Activated B cell treated with CpG ODN at 0.5 μM for 24 hours (primary cell): ENCODE measurements at regions not wholly inside any gene's neighbourhood (a gene's known extent, or its start where the extent isn't known, plus 50 kb on each side); places are given as distances from the start of the nearest gene placed in this dataset.

ENCODE experiments used
- ATAC-seq: fragments of 200-7000 bp; cut with Tn5 transposase; one replicate; pipeline ENCODE4 v1.10.0; 2021; ENCODE audit warnings: low read depth, mild to moderate bottlenecking, moderate library complexity
- CTCF ChIA-PET: fragments of 350-600 bp; sonication (Branson Sonifier 250); formaldehyde crosslinking; loops from one replicate; lab custom pipeline; 2021; ENCODE audit warnings: antibody characterized with exemption; lab: Charles Lee
- POLR2A ChIA-PET: fragments of 350-600 bp; sonication (Branson Sonifier 250); formaldehyde crosslinking; loops from one replicate; lab custom pipeline; 2021; ENCODE audit warnings: antibody characterized with exemption; lab: Charles Lee
- DNase-seq: peaks from one replicate; pipeline ENCODE4 v3.0.0; 2022
- H3K27ac Mint-ChIP-seq: one replicate; pipeline ENCODE4 v1.8.0; 2020; ENCODE audit warnings: mixed read lengths
- H3K27me3 Mint-ChIP-seq: one replicate; pipeline ENCODE4 v1.8.0; 2021; ENCODE audit warnings: mixed read lengths
- H3K36me3 Mint-ChIP-seq: one replicate; pipeline ENCODE4 v1.8.0; 2021; ENCODE audit warnings: low read depth, mixed read lengths
- H3K4me1 Mint-ChIP-seq: one replicate; pipeline ENCODE4 v1.8.0; 2021; ENCODE audit warnings: mixed read lengths
- H3K4me3 Mint-ChIP-seq: one replicate; pipeline ENCODE4 v1.8.0; 2020; ENCODE audit warnings: mild to moderate bottlenecking, mixed read lengths
- H3K9me3 Mint-ChIP-seq: one replicate; pipeline ENCODE4 v1.8.0; 2020; ENCODE audit warnings: mixed read lengths
- intact Hi-C: fragments of 100-400 bp; cut with micrococcal nuclease; formaldehyde crosslinking; loops from one replicate; pipeline ENCODE4 v1.15.1; 2024
- TF ChIP-seq, protein P1 (sequence below): fragments of 200-600 bp; IDR thresholded peaks from one replicate; pipeline ENCODE4 v1.8.0; 2022; ENCODE audit warnings: antibody characterized with exemption, mild to moderate bottlenecking

DNA sequence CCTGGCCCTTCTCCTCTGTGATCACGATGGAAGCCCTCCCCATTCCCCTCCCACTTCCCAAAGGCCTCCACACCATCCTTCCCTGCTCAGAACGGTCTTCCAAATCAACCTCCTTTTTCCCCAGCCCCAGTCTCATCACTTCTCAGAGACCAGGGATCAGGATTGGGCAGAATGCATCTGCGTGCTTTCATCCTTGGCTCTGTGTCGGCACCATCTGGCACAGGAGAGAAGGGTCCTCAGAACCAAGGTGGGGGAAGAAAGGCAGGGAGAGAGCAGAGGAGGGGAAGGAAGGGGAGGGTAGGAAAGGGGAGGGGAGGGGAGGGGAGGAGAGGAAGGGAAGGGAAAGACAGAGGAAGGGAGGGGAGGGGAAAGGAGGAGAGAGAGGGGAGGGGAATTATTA is 52.4 kb upstream of the FICD start:
- intact Hi-C loops = no loop called here
- no peak overlapping the region for H3K27ac Mint-ChIP-seq
- H3K9me3 Mint-ChIP-seq = no peaks in the 10 kb centered on the region
- H3K4me1 Mint-ChIP-seq = no peaks in the 10 kb centered on the region
- TF ChIP-seq, protein P1, sequence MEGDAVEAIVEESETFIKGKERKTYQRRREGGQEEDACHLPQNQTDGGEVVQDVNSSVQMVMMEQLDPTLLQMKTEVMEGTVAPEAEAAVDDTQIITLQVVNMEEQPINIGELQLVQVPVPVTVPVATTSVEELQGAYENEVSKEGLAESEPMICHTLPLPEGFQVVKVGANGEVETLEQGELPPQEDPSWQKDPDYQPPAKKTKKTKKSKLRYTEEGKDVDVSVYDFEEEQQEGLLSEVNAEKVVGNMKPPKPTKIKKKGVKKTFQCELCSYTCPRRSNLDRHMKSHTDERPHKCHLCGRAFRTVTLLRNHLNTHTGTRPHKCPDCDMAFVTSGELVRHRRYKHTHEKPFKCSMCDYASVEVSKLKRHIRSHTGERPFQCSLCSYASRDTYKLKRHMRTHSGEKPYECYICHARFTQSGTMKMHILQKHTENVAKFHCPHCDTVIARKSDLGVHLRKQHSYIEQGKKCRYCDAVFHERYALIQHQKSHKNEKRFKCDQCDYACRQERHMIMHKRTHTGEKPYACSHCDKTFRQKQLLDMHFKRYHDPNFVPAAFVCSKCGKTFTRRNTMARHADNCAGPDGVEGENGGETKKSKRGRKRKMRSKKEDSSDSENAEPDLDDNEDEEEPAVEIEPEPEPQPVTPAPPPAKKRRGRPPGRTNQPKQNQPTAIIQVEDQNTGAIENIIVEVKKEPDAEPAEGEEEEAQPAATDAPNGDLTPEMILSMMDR = no peak
- H3K4me3 Mint-ChIP-seq = no peak overlapping the region
- no peaks in the 10 kb centered on the region for H3K36me3 Mint-ChIP-seq
- CTCF ChIA-PET = no interaction called here
- POLR2A ChIA-PET = no interaction called here
- ATAC-seq (no peak), DNase-seq (no peak)
- peaks cover 22% of the 10 kb centered on the region for H3K27me3 Mint-ChIP-seq

DNA sequence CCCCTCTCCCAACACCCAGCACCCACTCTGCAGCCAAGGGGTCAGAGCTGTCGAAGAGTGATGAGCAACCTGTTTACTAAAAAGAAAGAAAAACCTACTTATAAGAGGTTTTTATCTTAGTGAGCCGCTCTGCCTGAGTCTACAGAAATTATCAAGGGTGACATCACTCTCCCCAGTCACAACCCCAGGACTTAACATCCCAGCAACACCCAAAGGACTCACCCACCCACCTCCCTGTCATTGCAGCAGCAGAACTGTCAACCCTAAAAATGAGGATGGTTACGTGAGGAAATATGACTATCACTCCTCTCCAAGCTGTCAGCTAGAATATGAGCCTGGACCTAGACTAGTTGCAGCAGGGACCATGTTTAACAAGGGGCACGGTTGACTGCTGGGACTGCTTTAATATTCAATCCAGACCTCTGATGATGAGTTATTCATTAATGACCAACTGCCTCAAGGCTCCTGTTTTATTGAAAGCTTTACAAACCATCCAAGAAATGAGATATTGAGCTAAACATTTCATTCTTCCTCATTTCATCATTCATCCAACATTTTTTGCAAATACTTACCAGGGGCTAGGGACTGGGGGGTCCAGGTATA is 53.9 kb upstream of the FICD start:
- no peak for ATAC-seq

DNA sequence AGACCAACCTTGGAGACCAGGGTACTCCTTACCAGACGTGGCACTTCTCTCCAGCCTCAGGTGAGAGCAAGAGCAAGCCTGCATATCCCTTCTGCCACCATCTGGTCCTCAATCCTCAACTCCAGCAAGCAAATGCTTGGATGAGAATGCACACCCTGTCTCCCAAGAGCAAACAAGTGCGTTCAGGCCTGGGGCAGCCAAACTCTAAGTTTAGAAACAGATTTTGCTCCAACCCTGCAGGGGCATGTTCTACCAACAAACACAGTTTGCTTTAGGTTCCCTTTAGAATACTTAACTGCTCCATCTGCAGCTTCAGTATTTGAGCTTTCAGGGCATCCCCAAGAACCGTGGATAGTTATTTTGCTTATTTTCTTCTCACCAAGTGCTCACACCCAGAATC is 55.9 kb upstream of the FICD start:
- H3K4me1 Mint-ChIP-seq = no peaks in the 10 kb centered on the region
- POLR2A ChIA-PET = no interaction called here
- no peak for DNase-seq
- no peak for ATAC-seq
- TF ChIP-seq, protein P1 = no peak
- CTCF ChIA-PET = no interaction called here
- H3K27ac Mint-ChIP-seq = no peak overlapping the region
- H3K4me3 Mint-ChIP-seq = no peak overlapping the region
- peaks cover 18% of the 10 kb centered on the region for H3K27me3 Mint-ChIP-seq
- H3K36me3 Mint-ChIP-seq = no peaks in the 10 kb centered on the region
- no peaks in the 10 kb centered on the region for H3K9me3 Mint-ChIP-seq
- intact Hi-C loops = loop anchor here (5.0 kb wide), 1 partner anchor 782 kb away; no protein-coding TSS in a partner anchor

More for the DNA sequence above, 53.9 kb upstream of the FICD start:
- H3K4me3 Mint-ChIP-seq = no peak overlapping the region
- no peak for DNase-seq
- H3K27me3 Mint-ChIP-seq = peaks cover 23% of the 10 kb centered on the region
- H3K27ac Mint-ChIP-seq = no peak overlapping the region
- ChIA-PET POLR2A (no interaction called here), CTCF (no interaction called here)
- H3K4me1 Mint-ChIP-seq = no peaks in the 10 kb centered on the region
- TF ChIP-seq, protein P1 = no peak
- intact Hi-C loops = no loop called here
- H3K36me3 Mint-ChIP-seq = no peaks in the 10 kb centered on the region
- no peaks in the 10 kb centered on the region for H3K9me3 Mint-ChIP-seq

DNA sequence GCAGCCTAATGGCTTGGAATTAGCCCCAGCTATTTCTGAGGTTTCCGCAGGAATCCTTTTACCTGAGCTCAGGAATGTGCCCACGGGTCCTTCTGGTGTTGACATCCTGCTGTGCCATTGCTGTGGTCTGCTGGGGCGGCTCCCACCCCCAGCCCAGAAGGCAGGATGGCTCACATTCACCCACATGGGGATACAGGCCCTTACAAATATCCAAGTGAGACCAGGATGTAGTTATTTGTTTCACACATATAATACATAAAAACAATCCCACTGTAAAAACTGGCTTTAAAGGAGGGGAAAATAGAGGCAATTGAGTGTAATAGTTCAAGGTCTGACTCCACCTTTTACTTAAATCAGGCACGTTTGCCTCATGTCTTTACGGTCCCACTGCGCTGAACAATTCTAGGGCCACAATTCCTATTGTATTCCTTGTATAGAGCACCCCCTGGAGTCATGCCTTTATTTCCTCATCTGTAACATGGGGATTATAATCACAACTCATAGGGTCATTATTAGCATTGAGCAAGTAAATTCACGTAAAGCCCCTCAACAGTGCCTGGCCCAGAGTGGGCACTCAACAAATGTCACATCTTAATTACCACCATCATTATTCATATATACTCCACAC is 57.2 kb upstream of the FICD start:
- CTCF ChIA-PET = interaction anchor here (1.2 to 1.5 kb wide), 3 partner anchors 54 to 467 kb away, joined by 5 to 6 read pairs (median 6); no protein-coding TSS in a partner anchor
- intact Hi-C loops = loop anchor here (1.0 to 5.0 kb wide), 3 partner anchors 359 to 781 kb away; no protein-coding TSS in a partner anchor

More for the DNA sequence above, 57.2 kb upstream of the FICD start:
- Mint-ChIP-seq H3K36me3 (no peaks in the 10 kb centered on the region), H3K27ac (no peak overlapping the region), H3K9me3 (no peaks in the 10 kb centered on the region), H3K4me3 (no peak overlapping the region), H3K27me3 (peaks cover 13% of the 10 kb centered on the region), H3K4me1 (no peaks in the 10 kb centered on the region)
- ATAC-seq = no peak
- POLR2A ChIA-PET = no interaction called here
- DNase-seq = no peak
- TF ChIP-seq, protein P1 = no peak
